PC-9 (cell line): ENCODE measurements at regions not wholly inside any gene's neighbourhood (a gene's known extent, or its start where the extent isn't known, plus 50 kb on each side); places are given as distances from the start of the nearest gene placed in this dataset.

Experiments used
- EZH2 ChIP-seq: fragments of 200-600 bp; sonication (generic); IDR thresholded peaks from 2 replicates; pipeline ENCODE4 v1.8.0; 2017; ENCODE audit warnings: antibody characterized with exemption, low read depth
- TF ChIP-seq, protein P1 (sequence below): fragments of 200-600 bp; sonication (generic); conservative IDR thresholded peaks from 2 replicates; pipeline ENCODE4 v1.6.1; 2017; ENCODE audit warnings: mixed run types, antibody characterized with exemption, mild to moderate bottlenecking, moderate library complexity

DNA sequence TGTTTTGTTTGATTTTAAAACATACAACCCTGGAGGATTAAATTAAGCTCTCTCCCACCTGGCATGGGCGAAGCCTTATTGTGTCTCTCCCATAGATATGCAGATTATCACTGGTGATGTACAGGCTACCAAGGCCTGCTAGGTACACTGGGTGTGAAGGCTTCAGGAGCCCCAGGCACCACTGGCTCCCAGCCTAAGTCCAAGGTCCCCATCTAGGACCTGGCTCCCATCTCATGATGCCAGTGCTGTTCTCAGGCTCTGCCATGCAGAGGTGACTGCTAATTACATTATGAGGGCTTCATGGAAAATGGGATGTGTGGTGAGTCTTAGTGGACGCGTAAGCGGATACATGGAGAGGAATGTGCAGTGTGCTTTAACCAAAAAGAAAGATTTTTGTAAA, 201.2 kb upstream of the KLHL29 start:
- TF ChIP-seq, protein P1, sequence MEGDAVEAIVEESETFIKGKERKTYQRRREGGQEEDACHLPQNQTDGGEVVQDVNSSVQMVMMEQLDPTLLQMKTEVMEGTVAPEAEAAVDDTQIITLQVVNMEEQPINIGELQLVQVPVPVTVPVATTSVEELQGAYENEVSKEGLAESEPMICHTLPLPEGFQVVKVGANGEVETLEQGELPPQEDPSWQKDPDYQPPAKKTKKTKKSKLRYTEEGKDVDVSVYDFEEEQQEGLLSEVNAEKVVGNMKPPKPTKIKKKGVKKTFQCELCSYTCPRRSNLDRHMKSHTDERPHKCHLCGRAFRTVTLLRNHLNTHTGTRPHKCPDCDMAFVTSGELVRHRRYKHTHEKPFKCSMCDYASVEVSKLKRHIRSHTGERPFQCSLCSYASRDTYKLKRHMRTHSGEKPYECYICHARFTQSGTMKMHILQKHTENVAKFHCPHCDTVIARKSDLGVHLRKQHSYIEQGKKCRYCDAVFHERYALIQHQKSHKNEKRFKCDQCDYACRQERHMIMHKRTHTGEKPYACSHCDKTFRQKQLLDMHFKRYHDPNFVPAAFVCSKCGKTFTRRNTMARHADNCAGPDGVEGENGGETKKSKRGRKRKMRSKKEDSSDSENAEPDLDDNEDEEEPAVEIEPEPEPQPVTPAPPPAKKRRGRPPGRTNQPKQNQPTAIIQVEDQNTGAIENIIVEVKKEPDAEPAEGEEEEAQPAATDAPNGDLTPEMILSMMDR, result no peak
- TF ChIP-seq EZH2, result no peak
